ENCODE measurements at regions not wholly inside any gene's neighbourhood (a gene's known extent, or its start where the extent isn't known, plus 50 kb on each side); places are given as distances from the start of the nearest gene placed in this dataset.

- H3K4me3 ChIP-seq (ENCODE audit: low read depth, low read length): no peak overlapping the region
- no peaks in the 10 kb centered on the region for H3K36me3 ChIP-seq (ENCODE audit: control insufficient read depth, insufficient read depth, low read length)
- CTCF ChIA-PET: no interaction called here
- no peak for TF ChIP-seq CTCF (IDR thresholded peaks at IDR 0.05; ENCODE audit: insufficient read depth, low read depth, low read length)
- no peak for DNase-seq (ENCODE audit: low read depth)
- POLR2A ChIA-PET: no interaction called here
- H3K27me3 ChIP-seq (ENCODE audit: control insufficient read depth, insufficient read depth, low read length): no peaks in the 10 kb centered on the region
These were observed 218.3 kb downstream of the S1PR1 start for GRCh38 chr1:101455166-101455565.

- DNase-seq (ENCODE audit: low read depth): no peak
- POLR2A ChIA-PET: no interaction called here
- no peak overlapping the region for H3K4me3 ChIP-seq (ENCODE audit: low read depth, low read length)
- no peaks in the 10 kb centered on the region for H3K36me3 ChIP-seq (ENCODE audit: control insufficient read depth, insufficient read depth, low read length)
- H3K27me3 ChIP-seq (ENCODE audit: control insufficient read depth, insufficient read depth, low read length): no peaks in the 10 kb centered on the region
- CTCF ChIA-PET: interaction anchor here (0.6 kb wide), 1 partner anchor 13 kb away, joined by 3 read pairs; no protein-coding TSS in a partner anchor
- no peak for TF ChIP-seq CTCF (IDR thresholded peaks at IDR 0.05; ENCODE audit: insufficient read depth, low read depth, low read length)
These were observed 223.9 kb downstream of the S1PR1 start for GRCh38 chr1:101460739-101461138.

- no peaks in the 10 kb centered on the region for H3K36me3 ChIP-seq (ENCODE audit: control insufficient read depth, insufficient read depth, low read length)
- TF ChIP-seq CTCF (IDR thresholded peaks at IDR 0.05; ENCODE audit: insufficient read depth, low read depth, low read length): no peak
- ChIA-PET CTCF (no interaction called here), POLR2A (no interaction called here)
- H3K27me3 ChIP-seq (ENCODE audit: control insufficient read depth, insufficient read depth, low read length): no peaks in the 10 kb centered on the region
- DNase-seq (ENCODE audit: low read depth): no peak
- no peak overlapping the region for H3K4me3 ChIP-seq (ENCODE audit: low read depth, low read length)
These were observed 226.4 kb downstream of the S1PR1 start for GRCh38 chr1:101463195-101463594.

- H3K36me3 ChIP-seq (ENCODE audit: control insufficient read depth, insufficient read depth, low read length): no peaks in the 10 kb centered on the region
- no peak for TF ChIP-seq CTCF (IDR thresholded peaks at IDR 0.05; ENCODE audit: insufficient read depth, low read depth, low read length)
- no peak overlapping the region for H3K4me3 ChIP-seq (ENCODE audit: low read depth, low read length)
- no peaks in the 10 kb centered on the region for H3K27me3 ChIP-seq (ENCODE audit: control insufficient read depth, insufficient read depth, low read length)
- CTCF ChIA-PET: interaction anchor here (0.9 kb wide), 1 partner anchor 40 kb away, joined by 3 read pairs; no protein-coding TSS in a partner anchor
- DNase-seq (ENCODE audit: low read depth): no peak
- POLR2A ChIA-PET: no interaction called here
These were observed 229.1 kb downstream of the S1PR1 start for GRCh38 chr1:101465941-101466340.

GRCh38 chr1:101474039-101474665 lies 237.3 kb downstream of the S1PR1 start:
- POLR2A ChIA-PET: interaction anchor here (0.6 kb wide), 1 partner anchor 162 kb away, joined by 3 read pairs; no protein-coding TSS in a partner anchor
- Histone ChIP-seq H3K27me3 (ENCODE audit: control insufficient read depth, insufficient read depth, low read length) (no peaks in the 10 kb centered on the region; the same call in 1 of the 2 replicates), H3K36me3 (ENCODE audit: control insufficient read depth, insufficient read depth, low read length) (no peaks in the 10 kb centered on the region), H3K4me3 (ENCODE audit: low read depth, low read length) (no peak overlapping the region)
- no peak for DNase-seq (ENCODE audit: low read depth)
- CTCF ChIA-PET: interaction anchor here (1.0 to 1.2 kb wide), 3 partner anchors 13 to 109 kb away, joined by 3 read pairs; no protein-coding TSS in a partner anchor
- TF ChIP-seq CTCF (IDR thresholded peaks at IDR 0.05; ENCODE audit: insufficient read depth, low read depth, low read length): peak; percentile 40
